PC-3 (cell line): ENCODE measurements at regions not wholly inside any gene's neighbourhood (a gene's known extent, or its start where the extent isn't known, plus 50 kb on each side); places are given as distances from the start of the nearest gene placed in this dataset.

Source experiments
- ATAC-seq: fragments of 200-7000 bp; cut with Tn5 transposase; 2 replicates; pipeline ENCODE4 v1.9.1; 2020; ENCODE audit warnings: mild to moderate bottlenecking, moderate library complexity
- BruUV-seq: library from RNA; stranded (reverse); fragments of 400-500 nt; replicated peaks from 2 replicates; lab custom pipeline; 2021; lab: Mats Ljungman, UMichigan
- CTCF ChIA-PET: fragments of 300-600 bp; sonication (Branson Sonifier 250); formaldehyde crosslinking; loops from one replicate; lab custom pipeline; 2022; ENCODE audit warnings: antibody characterized with exemption; lab: Charles Lee
- POLR2A ChIA-PET: fragments of 300-600 bp; sonication (Branson Sonifier 250); formaldehyde crosslinking; loops from one replicate; lab custom pipeline; 2022; ENCODE audit warnings: antibody characterized with exemption; ENCODE audit not compliant: unreplicated experiment; lab: Charles Lee
- DNase-seq: peaks from one replicate; pipeline ENCODE4 v3.0.0-alpha.2; 2015
- H2AFZ ChIP-seq: fragments of 300-600 bp; sonication (generic); 2 replicates; pipeline ENCODE4 v1.6.0; 2016; ENCODE audit warnings: antibody characterized with exemption, low read length
- H3F3A ChIP-seq: fragments of 300-600 bp; sonication (generic); one replicate; pipeline ENCODE4 v1.6.0; 2017; ENCODE audit warnings: antibody characterized with exemption, low read length, control low read depth, mild to moderate bottlenecking; ENCODE audit not compliant: unreplicated experiment
- H3K27ac ChIP-seq: fragments of 300-600 bp; sonication (generic); 2 replicates; pipeline ENCODE4 v1.5.1; 2016; ENCODE audit warnings: mild to moderate bottlenecking, low read length
- H3K27me3 ChIP-seq: fragments of 300-600 bp; sonication (generic); 2 replicates; pipeline ENCODE4 v1.6.1; 2016; ENCODE audit warnings: low read length, mixed read lengths
- H3K36me3 ChIP-seq: fragments of 300-600 bp; sonication (generic); 2 replicates; pipeline ENCODE4 v1.6.1; 2016; ENCODE audit warnings: low read depth, mixed run types, low read length, mixed read lengths
- H3K4me1 ChIP-seq: fragments of 300-600 bp; sonication (generic); 2 replicates; pipeline ENCODE4 v1.5.1; 2016; ENCODE audit warnings: low read length; ENCODE audit not compliant: insufficient read depth
- H3K4me2 ChIP-seq: fragments of 300-600 bp; sonication (generic); 2 replicates; pipeline ENCODE4 v1.6.0; 2016; ENCODE audit warnings: low read length
- H3K4me3 ChIP-seq: fragments of 300-600 bp; sonication (generic); 2 replicates; pipeline ENCODE4 v1.5.1; 2016; ENCODE audit warnings: mild to moderate bottlenecking, low read length, mixed read lengths
- H3K79me2 ChIP-seq: fragments of 300-600 bp; sonication (generic); 2 replicates; pipeline ENCODE4 v1.6.1; 2017; ENCODE audit warnings: low read length, mixed read lengths
- H3K9ac ChIP-seq: fragments of 300-600 bp; sonication (generic); 2 replicates; pipeline ENCODE4 v1.6.0; 2016; ENCODE audit warnings: mild to moderate bottlenecking, low read length
- H3K9me2 ChIP-seq: fragments of 300-600 bp; sonication (generic); replicated peaks from 2 replicates; pipeline ENCODE4 v1.6.1; 2016; ENCODE audit warnings: mixed run types, low read length, mixed read lengths
- H3K9me3 ChIP-seq: fragments of 300-600 bp; sonication (generic); 2 replicates; pipeline ENCODE4 v1.6.1; 2016; ENCODE audit warnings: low read length, mixed read lengths
- H4K20me1 ChIP-seq: fragments of 300-600 bp; sonication (generic); 2 replicates; pipeline ENCODE4 v1.6.1; 2016; ENCODE audit warnings: low read length, mixed read lengths
- EZH2 ChIP-seq: fragments of 300-600 bp; sonication (generic); IDR thresholded peaks from one replicate; pipeline ENCODE4 v1.6.1; 2017; ENCODE audit warnings: antibody characterized with exemption, mild to moderate bottlenecking, low read length; ENCODE audit not compliant: unreplicated experiment
- EZH2phosphoT487 ChIP-seq: fragments of 300-600 bp; sonication (generic); IDR thresholded peaks from 2 replicates; pipeline ENCODE4 v1.6.1; 2018; ENCODE audit warnings: mild to moderate bottlenecking, antibody characterized with exemption, low read length, borderline replicate concordance
- intact Hi-C: fragments of 100-400 bp; cut with micrococcal nuclease; formaldehyde crosslinking; loops from 2 replicates; pipeline ENCODE4 v1.9.0; 2023
- TF ChIP-seq, protein P1 (sequence below): fragments of 300-600 bp; sonication (generic); conservative IDR thresholded peaks from 2 replicates; pipeline ENCODE4 v1.5.1; 2017; ENCODE audit warnings: antibody characterized with exemption, low read depth, mild to moderate bottlenecking, low read length

DNA sequence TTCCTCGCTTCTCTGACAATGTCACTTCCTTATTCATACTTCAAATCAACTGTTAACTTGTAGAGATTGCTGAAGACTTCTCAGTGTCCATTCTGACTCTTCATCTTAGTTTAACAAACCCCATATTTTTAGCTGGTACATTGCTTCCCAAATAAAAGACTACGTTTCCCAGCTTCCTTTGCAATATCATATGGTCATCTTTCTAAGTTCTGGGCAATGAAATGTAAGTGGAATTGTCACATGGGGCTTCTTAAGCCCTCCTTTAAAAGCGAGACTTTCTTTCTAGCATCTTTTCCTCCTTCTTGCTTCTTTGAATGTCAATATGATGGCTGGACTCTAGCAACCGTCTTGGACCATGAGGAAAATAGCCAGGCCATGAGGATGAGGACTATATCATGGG, 239.0 kb downstream of the ZNF621 start:
- no peak for TF ChIP-seq EZH2phosphoT487
- TF ChIP-seq, protein P1, sequence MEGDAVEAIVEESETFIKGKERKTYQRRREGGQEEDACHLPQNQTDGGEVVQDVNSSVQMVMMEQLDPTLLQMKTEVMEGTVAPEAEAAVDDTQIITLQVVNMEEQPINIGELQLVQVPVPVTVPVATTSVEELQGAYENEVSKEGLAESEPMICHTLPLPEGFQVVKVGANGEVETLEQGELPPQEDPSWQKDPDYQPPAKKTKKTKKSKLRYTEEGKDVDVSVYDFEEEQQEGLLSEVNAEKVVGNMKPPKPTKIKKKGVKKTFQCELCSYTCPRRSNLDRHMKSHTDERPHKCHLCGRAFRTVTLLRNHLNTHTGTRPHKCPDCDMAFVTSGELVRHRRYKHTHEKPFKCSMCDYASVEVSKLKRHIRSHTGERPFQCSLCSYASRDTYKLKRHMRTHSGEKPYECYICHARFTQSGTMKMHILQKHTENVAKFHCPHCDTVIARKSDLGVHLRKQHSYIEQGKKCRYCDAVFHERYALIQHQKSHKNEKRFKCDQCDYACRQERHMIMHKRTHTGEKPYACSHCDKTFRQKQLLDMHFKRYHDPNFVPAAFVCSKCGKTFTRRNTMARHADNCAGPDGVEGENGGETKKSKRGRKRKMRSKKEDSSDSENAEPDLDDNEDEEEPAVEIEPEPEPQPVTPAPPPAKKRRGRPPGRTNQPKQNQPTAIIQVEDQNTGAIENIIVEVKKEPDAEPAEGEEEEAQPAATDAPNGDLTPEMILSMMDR: no peak
- TF ChIP-seq EZH2: no peak
- ChIA-PET POLR2A (no interaction called here), CTCF (no interaction called here)
- H3K27me3 ChIP-seq: no peaks in the 10 kb centered on the region
- H3K4me3 ChIP-seq: no peak overlapping the region
- H3K9me3 ChIP-seq: no peaks in the 10 kb centered on the region
- H3K4me1 ChIP-seq: no peaks in the 10 kb centered on the region
- no peaks in the 10 kb centered on the region for H3K79me2 ChIP-seq
- no peak overlapping the region for H3K27ac ChIP-seq
- H3K9me2 ChIP-seq: no peaks in the 10 kb centered on the region
- ATAC-seq: no peak
- intact Hi-C loops: no loop called here
- no peaks in the 10 kb centered on the region for H3K36me3 ChIP-seq
- H3K9ac ChIP-seq: no peak overlapping the region
- H3F3A ChIP-seq: no peaks in the 10 kb centered on the region
- H4K20me1 ChIP-seq: no peaks in the 10 kb centered on the region
- no peak for DNase-seq
- no peak overlapping the region for H2AFZ ChIP-seq
- H3K4me2 ChIP-seq: no peak overlapping the region
- no TSS peak for BruUV-seq

DNA sequence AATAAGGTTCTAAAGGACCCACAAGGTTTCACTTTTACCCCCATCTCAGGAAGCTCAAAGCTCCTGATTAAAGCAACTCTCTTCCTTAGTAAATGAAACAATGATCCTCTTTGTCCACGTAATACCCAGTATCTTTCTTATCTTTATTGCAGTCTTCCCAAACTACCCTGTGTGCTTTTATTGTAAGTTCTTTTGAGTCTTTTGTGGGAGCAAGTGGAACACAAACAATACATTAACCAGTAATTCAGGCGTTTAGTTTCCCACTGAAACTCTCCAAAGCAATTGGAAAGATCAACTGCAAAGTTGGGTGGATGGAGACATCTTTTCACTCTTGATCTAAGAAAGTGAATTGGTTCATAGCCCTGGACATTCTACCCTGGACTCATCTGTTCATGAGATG, 240.0 kb downstream of the ZNF621 start:
- H3K9me3 ChIP-seq: no peaks in the 10 kb centered on the region
- no peaks in the 10 kb centered on the region for H3K27me3 ChIP-seq
- ChIA-PET POLR2A (no interaction called here), CTCF (no interaction called here)
- ATAC-seq: no peak
- H3K9ac ChIP-seq: no peak overlapping the region
- no peak overlapping the region for H3K4me3 ChIP-seq
- no peak for DNase-seq
- no peaks in the 10 kb centered on the region for H3K79me2 ChIP-seq
- H3F3A ChIP-seq: no peaks in the 10 kb centered on the region
- intact Hi-C loops: no loop called here
- no peaks in the 10 kb centered on the region for H3K36me3 ChIP-seq
- TF ChIP-seq EZH2phosphoT487 (no peak), EZH2 (no peak)
- TF ChIP-seq, protein P1: no peak
- no TSS peak for BruUV-seq
- H4K20me1 ChIP-seq: no peaks in the 10 kb centered on the region
- no peak overlapping the region for H2AFZ ChIP-seq
- no peaks in the 10 kb centered on the region for H3K4me1 ChIP-seq
- H3K4me2 ChIP-seq: no peak overlapping the region
- H3K9me2 ChIP-seq: no peaks in the 10 kb centered on the region
- H3K27ac ChIP-seq: no peak overlapping the region

DNA sequence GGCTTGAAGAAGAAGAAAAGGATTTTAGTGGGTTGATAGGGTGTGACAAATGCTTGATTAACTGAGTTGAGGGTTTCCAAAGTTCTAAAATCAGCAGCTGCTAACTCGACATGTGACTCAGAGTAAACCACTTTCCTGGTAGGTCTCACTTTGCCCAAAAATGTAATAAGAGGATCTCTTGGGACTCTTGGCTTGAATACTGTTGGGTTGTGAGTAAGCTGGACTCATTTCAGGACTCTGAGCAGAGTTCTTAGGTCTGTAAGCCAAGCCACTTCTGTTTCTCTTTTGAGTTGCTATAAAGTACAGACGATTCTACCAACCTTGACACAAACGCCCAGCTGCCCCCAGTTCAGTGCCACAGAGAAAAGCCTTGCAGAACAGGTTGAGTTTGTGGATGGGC, 241.1 kb downstream of the ZNF621 start:
- POLR2A ChIA-PET: no interaction called here
- no peaks in the 10 kb centered on the region for H3K9me2 ChIP-seq
- no peaks in the 10 kb centered on the region for H3K79me2 ChIP-seq
- CTCF ChIA-PET: no interaction called here
- H3K4me1 ChIP-seq: no peaks in the 10 kb centered on the region
- no peaks in the 10 kb centered on the region for H3K27me3 ChIP-seq
- no peaks in the 10 kb centered on the region for H3K9me3 ChIP-seq
- TF ChIP-seq, protein P1: no peak
- TF ChIP-seq EZH2: no peak
- no peak for TF ChIP-seq EZH2phosphoT487
- no peak overlapping the region for H3K4me2 ChIP-seq
- ATAC-seq (no peak), DNase-seq (no peak)
- H3K4me3 ChIP-seq: no peak overlapping the region
- no TSS peak for BruUV-seq
- H2AFZ ChIP-seq: no peak overlapping the region
- H4K20me1 ChIP-seq: no peaks in the 10 kb centered on the region
- intact Hi-C loops: no loop called here
- no peak overlapping the region for H3K27ac ChIP-seq
- H3K9ac ChIP-seq: no peak overlapping the region
- H3K36me3 ChIP-seq: no peaks in the 10 kb centered on the region
- H3F3A ChIP-seq: no peaks in the 10 kb centered on the region
